ENCODE measurements at regions not wholly inside any gene's neighbourhood (a gene's known extent, or its start where the extent isn't known, plus 50 kb on each side); places are given as distances from the start of the nearest gene placed in this dataset.

GRCh38 chr5:174425271-174425963 is 299.0 kb upstream of the MSX2 start:
- TF ChIP-seq CTCF (IDR thresholded peaks at IDR 0.05 in 8 of 11, conservative IDR thresholded peaks at IDR 0.05 in 3 of 11) (no peak), POLR2AphosphoS5 (IDR thresholded peaks at IDR 0.05) (no peak), POLR2A (IDR thresholded peaks at IDR 0.05) (no peak)
